SK-N-MC (cell line): ENCODE measurements at regions not wholly inside any gene's neighbourhood (a gene's known extent, or its start where the extent isn't known, plus 50 kb on each side); places are given as distances from the start of the nearest gene placed in this dataset.

Experiments
- EZH2 ChIP-seq: fragments of 200-600 bp; sonication (generic); IDR thresholded peaks from one replicate; pipeline ENCODE4 v1.6.1; 2017; ENCODE audit warnings: antibody characterized with exemption
- FOXP2 ChIP-seq: optimal IDR thresholded peaks from 2 replicates; pipeline ENCODE3; 2011; ENCODE audit warnings: mild to moderate bottlenecking, moderate library complexity; ENCODE audit not compliant: insufficient read depth; ENCODE audit errors: extremely low read length, control extremely low read depth
- POLR2AphosphoS5 ChIP-seq: IDR thresholded peaks from 2 replicates; pipeline ENCODE4 v1.6.1; 2012; ENCODE audit warnings: mild to moderate bottlenecking, low read depth, low read length, borderline replicate concordance

- TF ChIP-seq EZH2 (no peak), POLR2AphosphoS5 (no peak), FOXP2 (no peak)
Observed at GRCh38 chr5:2866662-2867372, 115.3 kb upstream of the IRX2 start.
